ENCODE measurements at regions not wholly inside any gene's neighbourhood (a gene's known extent, or its start where the extent isn't known, plus 50 kb on each side); places are given as distances from the start of the nearest gene placed in this dataset.
A peak's percentile ranks its signal among the peaks of the same experiment; 100 is the strongest.

GRCh38 chr10:64036321-64036930 is 515.2 kb downstream of the REEP3 start:
- ATAC-seq (ENCODE audit: low read depth in 2 of 2) (no peak), DNase-seq (no peak)
- H3K9me3 Mint-ChIP-seq, result no peaks in the 10 kb centered on the region
- H3K27me3 ChIP-seq (ENCODE audit: control insufficient read depth, insufficient read depth, low read length), result no peaks in the 10 kb centered on the region
- H3K36me3 Mint-ChIP-seq, result no peaks in the 10 kb centered on the region
- H3K36me3 ChIP-seq (ENCODE audit: control insufficient read depth, insufficient read depth, low read length), result no peaks in the 10 kb centered on the region
- peaks cover 8% of the 10 kb centered on the region for H3K4me1 ChIP-seq (ENCODE audit: control insufficient read depth, insufficient read depth, low read length, poor library complexity, severe bottlenecking)
- peaks cover 7% of the 10 kb centered on the region for H3K27me3 Mint-ChIP-seq
- H3K27ac ChIP-seq (ENCODE audit: insufficient read depth, low read length, poor library complexity, severe bottlenecking), result no peak overlapping the region
- peak overlapping the region in 1 of 4 donors; percentile 58 for H3K4me3 Mint-ChIP-seq
- no peak overlapping the region for H3K4me3 ChIP-seq (ENCODE audit: low read depth, low read length)
- H3K9me3 ChIP-seq (ENCODE audit: control insufficient read depth in 2 of 2, low read length in 2 of 2), result no peaks in the 10 kb centered on the region
- no peak overlapping the region for H3K27ac Mint-ChIP-seq
- peaks cover 0 to 6% (median 2%) of the 10 kb centered on the region in 4 donors for H3K4me1 Mint-ChIP-seq

DNA sequence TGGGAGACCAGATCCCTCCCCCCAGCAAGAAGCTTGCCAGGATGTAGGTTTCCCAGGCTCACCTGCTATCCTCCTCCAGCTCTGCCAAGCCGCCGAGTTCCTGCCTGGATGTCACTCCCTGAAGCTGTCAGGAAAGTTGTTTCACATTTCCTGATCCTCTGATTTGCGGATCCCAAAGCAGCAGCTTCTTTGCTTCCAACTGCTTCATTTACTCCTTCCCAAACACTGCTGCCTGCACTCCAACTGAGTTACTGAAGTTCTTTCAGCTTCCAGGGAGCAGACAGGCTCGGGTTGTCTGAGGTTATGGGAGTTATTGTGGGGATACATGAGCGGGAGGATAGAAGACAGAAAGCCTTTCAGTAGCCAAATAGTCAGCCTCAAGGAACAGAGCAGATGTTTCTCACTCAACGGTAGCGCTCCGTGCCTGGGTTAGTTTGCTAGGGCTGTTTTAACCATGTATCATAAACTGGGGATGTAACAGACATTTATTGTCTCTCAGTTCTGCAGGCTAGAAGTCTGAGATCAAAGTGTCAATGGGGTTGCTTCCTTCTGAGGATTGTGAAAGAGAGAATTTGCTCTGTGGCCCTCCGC is 516.0 kb downstream of the REEP3 start:
- Histone ChIP-seq H3K27ac (ENCODE audit: insufficient read depth, low read length, poor library complexity, severe bottlenecking) (no peak overlapping the region), H3K27me3 (ENCODE audit: control insufficient read depth, insufficient read depth, low read length) (no peaks in the 10 kb centered on the region), H3K36me3 (ENCODE audit: control insufficient read depth, insufficient read depth, low read length) (no peaks in the 10 kb centered on the region), H3K9me3 (ENCODE audit: control insufficient read depth in 2 of 2, low read length in 2 of 2) (no peaks in the 10 kb centered on the region), H3K4me1 (ENCODE audit: control insufficient read depth, insufficient read depth, low read length, poor library complexity, severe bottlenecking) (peaks cover 9% of the 10 kb centered on the region), H3K4me3 (ENCODE audit: low read depth, low read length) (no peak overlapping the region)
- peaks cover 7% of the 10 kb centered on the region for H3K27me3 Mint-ChIP-seq
- no peak overlapping the region for H3K27ac Mint-ChIP-seq
- H3K9me3 Mint-ChIP-seq, result no peaks in the 10 kb centered on the region
- ATAC-seq (ENCODE audit: low read depth in 2 of 2) (no peak), DNase-seq (no peak)
- H3K36me3 Mint-ChIP-seq, result no peaks in the 10 kb centered on the region
- peaks cover 0 to 6% (median 2%) of the 10 kb centered on the region in 4 donors for H3K4me1 Mint-ChIP-seq
- H3K4me3 Mint-ChIP-seq, result peak overlapping the region in 1 of 4 donors; percentile 2

DNA sequence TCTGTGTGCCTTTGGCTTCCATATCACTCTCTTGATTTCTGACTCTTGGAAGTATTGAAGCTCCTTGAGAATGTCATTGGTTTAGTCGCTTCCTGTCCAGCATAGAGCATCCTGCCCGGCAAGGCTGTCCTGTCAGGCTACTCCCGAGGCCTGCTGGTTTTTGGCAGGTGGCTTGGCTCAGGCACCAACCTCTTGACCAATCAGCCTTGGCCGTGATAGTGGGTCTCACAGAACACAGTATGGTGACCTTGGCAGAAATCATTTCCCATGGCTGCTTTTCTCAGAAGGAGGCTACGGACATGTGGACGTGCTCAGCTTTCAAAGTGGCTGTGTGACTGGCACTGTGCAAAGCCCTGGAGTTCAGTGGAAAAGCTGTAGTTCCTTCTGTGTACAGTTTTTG is 516.9 kb downstream of the REEP3 start:
- Mint-ChIP-seq H3K9me3 (no peaks in the 10 kb centered on the region), H3K4me1 (peaks cover 0 to 8% (median 2%) of the 10 kb centered on the region in 4 donors), H3K27ac (no peak overlapping the region), H3K36me3 (no peaks in the 10 kb centered on the region), H3K4me3 (no peak overlapping the region), H3K27me3 (peaks cover 7% of the 10 kb centered on the region)
- H3K4me3 ChIP-seq (ENCODE audit: low read depth, low read length), result no peak overlapping the region
- no peaks in the 10 kb centered on the region for H3K36me3 ChIP-seq (ENCODE audit: control insufficient read depth, insufficient read depth, low read length)
- H3K27ac ChIP-seq (ENCODE audit: insufficient read depth, low read length, poor library complexity, severe bottlenecking), result no peak overlapping the region
- DNase-seq, result no peak
- no peaks in the 10 kb centered on the region for H3K9me3 ChIP-seq (ENCODE audit: control insufficient read depth in 2 of 2, low read length in 2 of 2)
- H3K27me3 ChIP-seq (ENCODE audit: control insufficient read depth, insufficient read depth, low read length), result no peaks in the 10 kb centered on the region
- no peak for ATAC-seq (ENCODE audit: low read depth in 2 of 2)
- peaks cover 9% of the 10 kb centered on the region for H3K4me1 ChIP-seq (ENCODE audit: control insufficient read depth, insufficient read depth, low read length, poor library complexity, severe bottlenecking)

- H3K27me3 Mint-ChIP-seq, result peaks cover 7% of the 10 kb centered on the region
- ATAC-seq (ENCODE audit: low read depth in 2 of 2) (no peak), DNase-seq (no peak)
- no peak overlapping the region for H3K27ac Mint-ChIP-seq
- H3K4me1 ChIP-seq (ENCODE audit: control insufficient read depth, insufficient read depth, low read length, poor library complexity, severe bottlenecking), result peaks cover 9% of the 10 kb centered on the region
- H3K4me3 Mint-ChIP-seq, result no peak overlapping the region
- H3K9me3 ChIP-seq (ENCODE audit: control insufficient read depth in 2 of 2, low read length in 2 of 2), result no peaks in the 10 kb centered on the region
- H3K36me3 Mint-ChIP-seq, result no peaks in the 10 kb centered on the region
- no peaks in the 10 kb centered on the region for H3K36me3 ChIP-seq (ENCODE audit: control insufficient read depth, insufficient read depth, low read length)
- peaks cover 0 to 8% (median 2%) of the 10 kb centered on the region in 4 donors for H3K4me1 Mint-ChIP-seq
- no peak overlapping the region for H3K4me3 ChIP-seq (ENCODE audit: low read depth, low read length)
- no peaks in the 10 kb centered on the region for H3K9me3 Mint-ChIP-seq
- H3K27ac ChIP-seq (ENCODE audit: insufficient read depth, low read length, poor library complexity, severe bottlenecking), result no peak overlapping the region
- H3K27me3 ChIP-seq (ENCODE audit: control insufficient read depth, insufficient read depth, low read length), result no peaks in the 10 kb centered on the region
Observed at GRCh38 chr10:64039198-64039597, 518.0 kb downstream of the REEP3 start.

DNA sequence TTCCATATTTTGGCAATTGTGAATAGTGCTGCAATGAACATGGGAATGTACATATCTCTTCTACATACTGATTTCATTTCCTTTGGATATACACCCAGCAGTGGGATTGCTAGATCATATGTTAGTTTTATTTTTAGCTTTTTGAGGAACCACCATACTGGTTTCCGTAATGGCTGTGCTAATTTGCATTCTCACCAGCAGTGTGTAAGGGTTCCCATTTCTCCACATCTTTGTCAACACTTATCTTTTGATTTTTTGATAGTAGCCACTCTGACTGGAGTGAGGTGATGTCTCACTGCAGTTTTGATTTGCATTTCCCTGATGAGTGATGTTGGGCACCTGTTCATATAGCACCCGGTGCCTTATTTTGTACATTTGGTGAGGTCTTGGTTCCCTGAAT is 519.6 kb downstream of the REEP3 start:
- Mint-ChIP-seq H3K4me3 (peak overlapping the region in 2 of 4 donors; percentile 70 to 76), H3K4me1 (peaks cover 0 to 8% (median 2%) of the 10 kb centered on the region in 4 donors), H3K27ac (peak overlapping the region in 1 of 3 donors; percentile 18), H3K9me3 (no peaks in the 10 kb centered on the region), H3K27me3 (peaks cover 7% of the 10 kb centered on the region), H3K36me3 (no peaks in the 10 kb centered on the region)
- DNase-seq (no peak), ATAC-seq (ENCODE audit: low read depth in 2 of 2) (no peak)
- H3K4me3 ChIP-seq (ENCODE audit: low read depth, low read length), result peak overlapping the region; percentile 26
- no peak overlapping the region for H3K27ac ChIP-seq (ENCODE audit: insufficient read depth, low read length, poor library complexity, severe bottlenecking)
- no peaks in the 10 kb centered on the region for H3K9me3 ChIP-seq (ENCODE audit: control insufficient read depth in 2 of 2, low read length in 2 of 2)
- no peaks in the 10 kb centered on the region for H3K36me3 ChIP-seq (ENCODE audit: control insufficient read depth, insufficient read depth, low read length)
- H3K4me1 ChIP-seq (ENCODE audit: control insufficient read depth, insufficient read depth, low read length, poor library complexity, severe bottlenecking), result peaks cover 9% of the 10 kb centered on the region
- no peaks in the 10 kb centered on the region for H3K27me3 ChIP-seq (ENCODE audit: control insufficient read depth, insufficient read depth, low read length)

GRCh38 chr10:64041185-64041988 is 520.2 kb downstream of the REEP3 start:
- Histone ChIP-seq H3K9me3 (ENCODE audit: control insufficient read depth in 2 of 2, low read length in 2 of 2) (no peaks in the 10 kb centered on the region), H3K27me3 (ENCODE audit: control insufficient read depth, insufficient read depth, low read length) (no peaks in the 10 kb centered on the region), H3K36me3 (ENCODE audit: control insufficient read depth, insufficient read depth, low read length) (no peaks in the 10 kb centered on the region), H3K4me3 (ENCODE audit: low read depth, low read length) (peak overlapping the region; percentile 26), H3K27ac (ENCODE audit: insufficient read depth, low read length, poor library complexity, severe bottlenecking) (no peak overlapping the region), H3K4me1 (ENCODE audit: control insufficient read depth, insufficient read depth, low read length, poor library complexity, severe bottlenecking) (peaks cover 9% of the 10 kb centered on the region)
- H3K4me1 Mint-ChIP-seq, result peaks cover 0 to 8% (median 2%) of the 10 kb centered on the region in 4 donors
- DNase-seq (peak; percentile 61 to 85 (median 80)), ATAC-seq (ENCODE audit: low read depth in 2 of 2) (peak; percentile 88 to 93)
- H3K9me3 Mint-ChIP-seq, result no peaks in the 10 kb centered on the region
- H3K27ac Mint-ChIP-seq, result peak overlapping the region in 1 of 3 donors; percentile 18
- H3K36me3 Mint-ChIP-seq, result no peaks in the 10 kb centered on the region
- peak overlapping the region in 2 of 4 donors; percentile 70 to 76 for H3K4me3 Mint-ChIP-seq
- peaks cover 3% of the 10 kb centered on the region for H3K27me3 Mint-ChIP-seq

DNA sequence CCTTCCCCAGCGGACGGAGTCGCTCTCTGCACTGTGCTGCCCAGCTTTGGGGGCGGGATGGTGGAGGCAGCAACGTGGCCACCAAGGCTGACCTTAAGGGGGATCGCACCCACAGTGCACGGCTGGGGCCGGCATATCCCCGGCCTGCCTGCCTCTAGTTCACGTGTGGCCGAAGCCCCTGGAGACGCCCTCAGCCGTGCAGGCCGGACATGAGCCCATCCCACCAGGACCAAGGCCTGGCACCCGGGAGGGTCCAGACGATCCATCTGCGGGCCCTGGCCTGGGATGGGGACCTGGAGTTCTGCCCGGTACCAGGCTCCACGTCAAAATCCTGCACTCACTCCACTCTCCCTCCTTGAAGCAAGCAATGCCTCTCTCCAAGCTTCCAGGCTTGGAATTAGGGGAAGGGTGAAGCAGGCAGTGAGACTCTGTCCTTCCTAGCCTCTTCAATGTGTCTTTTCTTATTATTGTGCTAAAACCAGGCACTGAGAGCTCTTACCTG is 520.8 kb downstream of the REEP3 start:
- Mint-ChIP-seq H3K9me3 (no peaks in the 10 kb centered on the region), H3K36me3 (no peaks in the 10 kb centered on the region), H3K4me3 (peak overlapping the region in 2 of 4 donors; percentile 35 to 66), H3K27me3 (no peaks in the 10 kb centered on the region), H3K4me1 (peaks cover 0 to 8% (median 2%) of the 10 kb centered on the region in 4 donors), H3K27ac (no peak overlapping the region)
- Histone ChIP-seq H3K36me3 (ENCODE audit: control insufficient read depth, insufficient read depth, low read length) (no peaks in the 10 kb centered on the region), H3K27ac (ENCODE audit: insufficient read depth, low read length, poor library complexity, severe bottlenecking) (no peak overlapping the region), H3K9me3 (ENCODE audit: control insufficient read depth in 2 of 2, low read length in 2 of 2) (no peaks in the 10 kb centered on the region), H3K4me3 (ENCODE audit: low read depth, low read length) (no peak overlapping the region), H3K4me1 (ENCODE audit: control insufficient read depth, insufficient read depth, low read length, poor library complexity, severe bottlenecking) (peaks cover 9% of the 10 kb centered on the region), H3K27me3 (ENCODE audit: control insufficient read depth, insufficient read depth, low read length) (no peaks in the 10 kb centered on the region)
- ATAC-seq (ENCODE audit: low read depth in 2 of 2), result no peak
- peak in 1 of 3 donors; percentile 1 for DNase-seq
